SKM-1 treated with dmso at 0.1 percent for 144 hours (cell line): ENCODE measurements at regions not wholly inside any gene's neighbourhood (a gene's known extent, or its start where the extent isn't known, plus 50 kb on each side); places are given as distances from the start of the nearest gene placed in this dataset.

Experiments
- DNase-seq: peaks from one replicate; lab custom pipeline; 2025; ENCODE audit not compliant: unreplicated experiment; lab: John Stamatoyannopoulos, UW

DNA sequence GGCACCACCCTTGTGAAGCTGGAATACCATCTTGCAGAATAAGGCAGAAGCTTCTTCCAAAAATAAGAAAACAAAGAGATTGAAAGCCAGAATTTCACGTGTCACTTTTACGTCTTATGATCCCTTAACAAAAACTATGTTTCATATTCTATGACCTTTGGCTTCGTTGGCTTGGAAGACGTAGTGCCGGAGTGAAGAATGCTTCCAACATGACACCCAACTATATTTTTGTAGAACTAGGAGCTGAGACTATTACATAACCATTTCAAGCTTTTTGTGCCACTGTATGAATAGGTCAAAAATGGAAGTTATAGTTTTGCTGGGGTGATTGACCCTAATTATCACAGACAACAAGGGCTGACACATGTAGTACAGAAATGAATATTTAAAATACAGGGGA is 996.2 kb downstream of the ADGRL3 start:
- no peak for DNase-seq

- no peak for DNase-seq
These were observed 994.2 kb downstream of the ADGRL3 start for GRCh38 chr4:62194342-62194741.

DNA sequence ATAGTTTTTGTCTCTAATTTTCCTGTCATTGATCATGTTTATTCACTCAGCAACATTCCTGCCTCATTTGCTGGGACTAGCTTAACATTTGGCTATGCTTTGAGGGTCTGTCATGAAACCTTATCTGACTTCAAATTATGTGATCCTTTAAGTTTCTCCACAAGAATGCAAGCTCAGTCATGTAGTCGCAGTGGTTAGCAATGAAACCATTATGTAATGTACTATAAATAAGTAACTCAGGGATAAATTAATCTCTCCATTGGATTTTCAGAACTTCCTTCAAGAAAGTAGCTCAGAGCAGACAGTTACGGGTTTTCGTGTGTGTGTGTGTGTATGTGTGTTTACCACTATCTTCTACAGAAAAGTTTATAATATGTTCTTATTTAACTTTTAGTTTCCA is 993.6 kb downstream of the ADGRL3 start:
- no peak for DNase-seq

GRCh38 chr4:62191451-62192240 is 991.5 kb downstream of the ADGRL3 start:
- DNase-seq, result no peak

- DNase-seq, result no peak
These were observed 970.1 kb downstream of the ADGRL3 start for GRCh38 chr4:62170235-62170634.

DNA sequence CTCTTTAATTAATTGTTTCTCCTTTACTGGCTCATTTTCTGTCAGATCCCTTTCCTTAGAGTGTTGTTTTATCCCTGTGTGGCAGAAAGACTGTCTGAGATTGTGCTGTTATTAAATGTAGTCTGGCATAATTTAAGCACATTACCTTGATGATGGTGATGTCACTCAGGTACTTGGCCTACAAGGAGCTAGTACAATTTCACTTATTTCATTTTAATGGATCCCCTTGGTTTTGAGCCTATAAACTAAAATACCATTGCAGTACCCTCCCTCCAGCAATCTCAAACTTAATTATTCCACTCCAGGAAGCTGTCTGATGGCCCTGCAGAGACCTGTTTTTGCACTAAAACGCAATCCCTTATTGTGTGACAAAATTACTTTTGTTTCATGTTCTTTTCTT is 968.6 kb downstream of the ADGRL3 start:
- DNase-seq, result no peak

GRCh38 chr4:62162606-62163005 is 962.5 kb downstream of the ADGRL3 start:
- DNase-seq, result no peak

- DNase-seq, result no peak
These were observed 961.3 kb downstream of the ADGRL3 start for GRCh38 chr4:62161446-62161845.

DNA sequence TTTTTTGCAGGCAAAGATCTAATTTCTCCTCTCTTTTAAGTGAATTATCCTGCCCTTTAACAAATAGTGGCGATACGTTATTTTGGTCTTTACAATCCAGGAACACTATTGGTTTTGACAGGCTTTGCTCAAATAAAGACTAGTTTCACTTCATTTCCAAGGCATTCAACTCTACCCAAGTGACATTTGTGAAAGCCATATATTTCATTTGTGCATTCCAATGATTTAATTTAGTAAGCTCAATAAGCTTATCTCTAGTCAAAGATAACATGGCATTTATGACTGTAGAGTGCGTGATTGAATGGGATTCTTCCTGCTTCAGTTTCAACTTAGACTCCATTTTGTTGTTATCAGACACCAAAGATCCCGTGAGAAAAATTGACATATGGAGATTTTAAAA is 959.8 kb downstream of the ADGRL3 start:
- DNase-seq, result no peak

- DNase-seq, result no peak
These were observed 959.2 kb downstream of the ADGRL3 start for GRCh38 chr4:62159306-62159705.

GRCh38 chr4:62156205-62156604 is 956.1 kb downstream of the ADGRL3 start:
- DNase-seq, result no peak

DNA sequence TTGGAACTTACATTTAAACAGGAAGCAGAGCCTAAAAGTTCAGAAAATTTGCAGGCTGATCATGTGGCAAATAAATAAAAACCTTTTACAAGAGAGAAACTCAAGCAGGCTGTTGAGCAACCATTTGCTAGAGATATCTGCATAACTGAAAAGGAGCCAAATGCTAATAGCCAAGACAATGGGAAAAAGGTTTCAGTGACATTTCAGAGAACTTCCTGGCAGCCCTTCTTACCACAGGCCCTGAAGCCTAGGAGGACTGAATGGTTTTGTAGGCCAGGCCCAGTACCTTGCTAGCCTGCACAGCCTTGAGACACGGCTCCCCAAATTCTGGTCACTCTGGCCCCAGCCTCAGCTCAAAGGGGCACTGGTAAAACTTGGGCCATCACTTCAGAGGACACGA is 945.1 kb downstream of the ADGRL3 start:
- DNase-seq, result no peak

DNA sequence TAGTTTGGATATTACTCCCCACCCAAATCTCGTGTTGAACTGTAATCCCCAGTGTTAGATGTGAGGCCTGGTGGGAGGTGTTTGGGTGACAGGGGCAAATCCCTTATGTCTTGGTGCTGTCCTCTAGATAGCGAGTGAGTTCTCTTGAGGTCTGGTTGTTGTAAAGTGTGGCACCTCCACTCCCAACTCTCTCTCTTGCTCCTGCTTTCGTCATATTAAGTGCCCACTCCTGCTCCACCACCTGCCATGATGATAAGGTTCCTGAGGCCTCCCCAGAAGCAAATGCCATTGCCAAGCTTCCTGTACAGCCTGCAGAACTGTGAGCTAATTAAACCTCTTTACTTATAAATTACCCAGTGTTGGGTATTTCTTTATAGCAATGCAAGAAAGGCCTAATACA is 944.3 kb downstream of the ADGRL3 start:
- DNase-seq, result no peak

- no peak for DNase-seq
These were observed 935.5 kb downstream of the ADGRL3 start for GRCh38 chr4:62135565-62136156.

DNA sequence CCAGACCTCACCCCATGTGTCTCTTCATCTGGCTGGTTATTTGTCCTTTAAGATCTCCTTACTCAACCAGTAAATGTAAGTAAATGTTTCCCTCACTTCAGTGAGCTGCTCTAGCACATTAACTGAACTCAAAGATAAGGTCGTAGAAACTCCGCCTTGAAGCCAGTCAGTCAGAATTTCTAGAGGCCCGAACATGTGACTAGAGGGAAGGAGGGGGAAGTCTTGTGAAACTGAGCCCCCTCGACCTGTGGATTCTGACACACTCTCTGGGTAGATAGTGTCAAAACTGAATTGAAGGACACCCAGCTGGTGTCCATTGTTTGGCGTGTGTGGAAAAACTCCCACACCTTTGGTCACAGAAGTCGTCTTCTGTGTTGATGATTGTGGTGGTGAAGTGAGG is 933.9 kb downstream of the ADGRL3 start:
- no peak for DNase-seq

GRCh38 chr4:62133101-62133897 is 933.2 kb downstream of the ADGRL3 start:
- no peak for DNase-seq

- DNase-seq, result no peak
These were observed 930.9 kb downstream of the ADGRL3 start for GRCh38 chr4:62131049-62131448.

DNA sequence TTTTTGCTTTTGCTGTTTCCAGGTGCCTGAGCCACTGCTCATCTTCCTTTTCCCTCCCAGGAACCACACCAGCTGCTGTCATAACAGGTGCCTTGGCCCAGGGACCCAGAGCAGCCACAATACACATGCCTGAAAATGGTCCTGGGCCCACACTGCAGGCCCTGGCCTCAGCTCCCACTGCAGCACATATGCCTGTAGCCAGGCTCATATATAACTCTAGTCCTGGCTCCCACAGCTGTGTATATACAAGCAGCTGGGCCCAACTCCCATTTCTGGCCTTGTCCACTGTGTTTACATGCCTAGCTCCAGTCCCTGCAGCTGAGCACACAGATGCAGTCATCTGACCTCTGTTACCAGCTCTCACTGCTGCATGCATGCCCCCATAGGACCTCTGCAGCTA is 930.5 kb downstream of the ADGRL3 start:
- DNase-seq, result no peak

- no peak for DNase-seq
These were observed 930.1 kb downstream of the ADGRL3 start for GRCh38 chr4:62130230-62130629.
